NT2/D1 (cell line): ENCODE measurements at regions not wholly inside any gene's neighbourhood (a gene's known extent, or its start where the extent isn't known, plus 50 kb on each side); places are given as distances from the start of the nearest gene placed in this dataset.

ENCODE experiments used
- SUZ12 ChIP-seq: IDR thresholded peaks from 2 replicates; pipeline ENCODE4 v1.6.1; 2011; ENCODE audit not compliant: insufficient read length, insufficient read depth; ENCODE audit errors: extremely low read depth
- YY1 ChIP-seq: IDR thresholded peaks from 2 replicates; pipeline ENCODE4 v1.6.1; 2011; ENCODE audit not compliant: insufficient read length, insufficient read depth
- ZNF274 ChIP-seq: IDR thresholded peaks from 2 replicates; pipeline ENCODE4 v1.6.1; 2011; ENCODE audit warnings: mild to moderate bottlenecking, low read depth, low read length

- no peak for TF ChIP-seq YY1
- TF ChIP-seq SUZ12 = no peak
- TF ChIP-seq ZNF274 = no peak
These were observed 577.0 kb upstream of the CDH11 start for GRCh38 chr16:65698791-65699321.
